Neural progenitor cell (in vitro differentiated cells): ENCODE measurements at regions not wholly inside any gene's neighbourhood (a gene's known extent, or its start where the extent isn't known, plus 50 kb on each side); places are given as distances from the start of the nearest gene placed in this dataset.

ENCODE experiments used
- CTCF ChIP-seq: fragments of 200-600 bp; sonication (generic); IDR thresholded peaks from 2 replicates; pipeline ENCODE4 v1.5.1; 2017; ENCODE audit warnings: antibody characterized with exemption, mild to moderate bottlenecking
- EZH2phosphoT487 ChIP-seq: fragments of 200-600 bp; sonication (generic); IDR thresholded peaks from 2 replicates; pipeline ENCODE4 v1.6.1; 2017; ENCODE audit warnings: antibody characterized with exemption

- no peak for TF ChIP-seq CTCF
- no peak for TF ChIP-seq EZH2phosphoT487
Measured at GRCh38 chr6:138691595-138692057, 81.9 kb upstream of the CCDC28A start.
